GM21360 (cell line): ENCODE measurements at regions not wholly inside any gene's neighbourhood (a gene's known extent, or its start where the extent isn't known, plus 50 kb on each side); places are given as distances from the start of the nearest gene placed in this dataset.

Source experiments
- ATAC-seq: cut with Tn5 transposase; IDR thresholded peaks from one replicate; pipeline ENCODE4 v1.9.1; 2021; ENCODE audit warnings: mild to moderate bottlenecking, moderate library complexity; ENCODE audit not compliant: unreplicated experiment

DNA sequence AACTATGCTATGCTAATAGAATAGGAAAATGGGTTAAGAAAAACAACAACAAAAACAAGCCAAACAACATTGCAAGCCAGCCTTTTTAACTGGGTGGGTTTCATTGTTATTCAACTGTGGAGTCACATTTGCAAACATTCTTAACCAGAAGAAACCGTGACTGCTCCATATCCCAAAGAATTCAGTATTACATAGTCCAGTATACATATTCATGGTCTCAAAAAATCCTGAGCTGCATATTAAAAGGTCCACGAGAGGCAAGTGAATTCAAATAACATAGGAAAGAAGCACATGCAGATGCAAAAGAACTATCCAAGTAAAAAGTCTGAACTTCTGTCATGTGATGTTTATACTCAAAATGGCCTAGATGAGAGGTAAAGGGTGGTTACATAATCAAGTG lies 179.1 kb upstream of the ETAA1 start:
- no peak for ATAC-seq

GRCh38 chr2:67219651-67220050 lies 177.5 kb upstream of the ETAA1 start:
- no peak for ATAC-seq

GRCh38 chr2:67221266-67221665 lies 175.9 kb upstream of the ETAA1 start:
- ATAC-seq, result no peak

GRCh38 chr2:67225287-67225973 lies 171.7 kb upstream of the ETAA1 start:
- no peak for ATAC-seq

DNA sequence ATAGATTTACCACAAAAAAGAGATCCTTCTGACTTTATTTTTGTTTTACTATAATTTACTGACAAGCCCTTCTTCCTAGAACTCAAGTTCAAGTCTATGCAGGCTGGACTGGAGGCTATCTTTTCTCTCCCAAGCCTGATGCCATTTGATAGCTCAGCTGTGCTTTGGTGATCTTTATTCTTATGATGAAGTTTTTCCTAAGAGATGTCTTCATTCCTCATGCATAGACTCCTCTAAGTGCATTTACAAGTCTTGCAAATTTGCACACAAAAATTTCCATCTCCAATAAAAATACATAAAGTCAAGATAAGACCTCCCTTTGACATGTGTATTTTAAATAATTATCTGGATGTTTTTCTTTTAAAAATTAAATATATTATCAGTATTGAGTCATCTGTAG lies 167.4 kb upstream of the ETAA1 start:
- no peak for ATAC-seq

DNA sequence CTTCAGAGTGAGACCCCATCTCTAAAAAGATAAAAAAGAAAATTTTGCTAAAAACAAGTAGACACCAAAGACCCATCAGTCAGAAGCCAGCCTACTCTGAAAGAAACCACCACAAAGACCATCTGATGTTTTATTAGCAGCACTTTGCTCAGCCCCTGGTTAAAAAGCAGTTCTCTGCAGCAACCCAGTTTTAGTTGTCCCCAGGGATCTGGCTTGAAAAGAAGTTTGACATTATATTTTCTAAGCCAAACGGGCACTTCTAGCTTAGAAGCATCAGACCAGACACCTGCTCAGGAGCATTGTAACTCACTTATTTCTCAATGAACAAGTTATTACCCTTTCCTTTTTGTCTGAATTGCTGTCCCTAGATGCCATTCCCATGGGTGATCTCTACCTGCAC lies 164.2 kb upstream of the ETAA1 start:
- ATAC-seq, result no peak

GRCh38 chr2:67234440-67234839 lies 162.7 kb upstream of the ETAA1 start:
- ATAC-seq, result no peak

GRCh38 chr2:67237288-67237687 lies 159.8 kb upstream of the ETAA1 start:
- no peak for ATAC-seq

GRCh38 chr2:67240507-67240906 lies 156.6 kb upstream of the ETAA1 start:
- ATAC-seq, result no peak

DNA sequence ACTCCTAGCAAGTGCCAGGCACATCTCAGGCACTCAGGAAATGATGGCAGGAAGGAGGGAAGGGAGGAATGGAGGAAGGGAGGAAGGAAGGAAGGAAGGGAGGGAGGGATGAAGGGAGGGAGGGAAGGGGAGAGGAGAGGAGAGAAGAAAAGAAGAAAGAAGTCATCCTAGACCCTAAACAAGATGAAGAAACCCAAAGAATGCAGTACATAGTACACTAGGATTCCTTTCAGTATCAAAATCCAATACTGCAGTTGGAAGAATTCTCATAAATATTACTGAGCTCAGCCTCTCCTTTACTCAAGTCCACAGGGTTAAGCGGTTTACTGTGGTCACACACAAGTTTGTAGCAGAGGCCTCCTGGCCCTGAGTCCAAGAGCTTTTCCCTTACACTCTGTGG lies 155.7 kb upstream of the ETAA1 start:
- ATAC-seq, result no peak

GRCh38 chr2:67242456-67242855 lies 154.7 kb upstream of the ETAA1 start:
- ATAC-seq, result no peak

- no peak for ATAC-seq
Measured at GRCh38 chr2:67243919-67244318, 153.2 kb upstream of the ETAA1 start.

GRCh38 chr2:67246791-67247190 lies 150.3 kb upstream of the ETAA1 start:
- ATAC-seq, result no peak

- ATAC-seq, result no peak
Measured at GRCh38 chr2:67251741-67252140, 145.4 kb upstream of the ETAA1 start.

- ATAC-seq, result no peak
Measured at GRCh38 chr2:67255933-67256615, 141.1 kb upstream of the ETAA1 start.

- ATAC-seq, result no peak
Measured at GRCh38 chr2:67256892-67257291, 140.2 kb upstream of the ETAA1 start.

DNA sequence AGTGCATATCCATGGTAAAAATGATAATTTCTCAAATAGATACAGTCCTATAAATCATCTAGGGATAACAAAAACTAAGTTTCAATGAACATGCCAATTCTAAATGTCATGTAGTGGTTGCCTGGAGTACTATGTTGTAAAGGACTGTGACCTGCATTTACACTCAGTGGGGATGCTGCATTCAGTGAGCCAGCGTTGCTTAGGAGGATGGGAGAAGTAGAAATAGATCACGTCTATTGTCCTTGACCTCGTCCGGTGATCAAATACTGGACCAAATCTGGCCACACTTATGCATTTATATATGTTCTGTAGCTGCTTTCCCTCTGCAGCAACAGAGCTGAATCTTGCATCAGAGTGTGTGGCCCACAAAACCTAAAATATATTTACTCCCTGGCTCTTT lies 139.0 kb upstream of the ETAA1 start:
- ATAC-seq, result no peak

DNA sequence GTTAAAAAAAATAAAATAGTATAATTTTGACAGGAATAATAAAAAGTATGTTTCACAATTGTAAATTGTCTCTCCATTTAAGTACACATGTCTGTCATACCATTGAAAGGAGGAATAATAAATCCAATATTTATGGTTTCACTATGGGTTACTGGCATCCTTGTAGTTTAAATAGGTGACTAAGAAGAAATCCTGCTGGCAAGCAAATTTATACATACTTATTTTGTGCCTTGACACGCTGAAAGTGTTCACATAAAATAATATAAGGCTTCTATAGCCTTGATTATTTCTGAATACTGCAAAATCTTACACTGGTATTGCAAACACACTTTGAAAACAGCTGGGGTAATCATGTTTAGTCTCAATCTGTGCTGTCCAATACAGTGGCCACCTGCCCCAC lies 138.3 kb upstream of the ETAA1 start:
- ATAC-seq, result no peak

DNA sequence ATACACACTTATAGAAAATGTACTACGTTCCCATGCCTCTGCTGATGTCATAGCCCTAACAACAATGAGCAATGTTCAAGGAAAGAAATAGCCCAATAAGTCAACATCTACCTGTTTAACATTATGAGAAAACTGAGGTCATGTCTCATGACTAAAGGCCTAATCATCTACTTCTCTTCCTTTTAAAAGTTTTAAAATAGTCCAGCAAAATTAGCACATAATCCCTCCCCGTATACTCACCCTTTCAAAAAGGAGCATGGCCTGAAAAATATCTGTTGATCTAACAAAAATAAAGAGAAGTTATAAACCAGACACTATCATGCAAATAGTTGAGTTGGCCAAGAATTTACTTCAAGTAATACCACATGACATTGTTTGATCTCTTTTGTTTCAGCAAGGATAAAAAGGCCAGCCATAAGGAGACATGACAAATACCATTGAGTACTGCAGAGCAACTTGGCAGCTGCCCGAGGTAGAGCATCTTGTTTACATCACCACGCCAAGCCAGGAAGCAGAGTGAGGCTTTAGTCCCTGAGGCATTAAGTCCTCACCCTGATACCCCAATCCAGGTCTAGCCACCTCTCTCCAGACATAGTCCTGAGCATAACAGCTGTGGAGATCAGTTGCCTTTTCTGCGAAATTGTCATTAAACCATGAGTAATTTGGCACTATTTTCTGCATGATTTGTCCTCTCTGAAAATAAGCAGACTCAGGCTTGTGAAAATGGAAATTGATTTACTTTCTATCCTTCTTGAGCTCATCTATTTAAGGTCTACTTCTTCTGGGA lies 137.4 kb upstream of the ETAA1 start:
- ATAC-seq, result no peak

- no peak for ATAC-seq
Measured at GRCh38 chr2:67260343-67261277, 136.5 kb upstream of the ETAA1 start.

GRCh38 chr2:67267241-67267640 lies 129.9 kb upstream of the ETAA1 start:
- ATAC-seq, result no peak
